Testis (tissue), 2 donors: ENCODE measurements at regions not wholly inside any gene's neighbourhood (a gene's known extent, or its start where the extent isn't known, plus 50 kb on each side); places are given as distances from the start of the nearest gene placed in this dataset.

ENCODE experiments used
- CTCF ChIP-seq, 3 experiments: fragments of 450-650 bp in 2 of 3; fragments of 200-600 bp in 1 of 3; sonication (generic) in 1 of 3; IDR thresholded peaks; one replicate each; pipeline ENCODE4 v1.5.1; 2016 to 2019; ENCODE audit warnings: antibody characterized with exemption in 3 of 3, mild to moderate bottlenecking in 2 of 3, moderate library complexity in 1 of 3
- POLR2A ChIP-seq: fragments of 450-650 bp; IDR thresholded peaks from one replicate; pipeline ENCODE4 v1.6.1; 2017; ENCODE audit warnings: antibody characterized with exemption, mild to moderate bottlenecking, moderate library complexity

GRCh38 chr3:96711816-96712215, 102.6 kb upstream of the EPHA6 start:
- TF ChIP-seq CTCF (IDR thresholded peaks at IDR 0.05) (no peak), POLR2A (no peak)
